Neural progenitor cell (in vitro differentiated cells): ENCODE measurements at regions not wholly inside any gene's neighbourhood (a gene's known extent, or its start where the extent isn't known, plus 50 kb on each side); places are given as distances from the start of the nearest gene placed in this dataset.
A peak's percentile ranks its signal among the peaks of the same experiment; 100 is the strongest.

Source experiments
- DNase-seq: peaks from one replicate; pipeline ENCODE4 v3.0.0-alpha.2; 2016; ENCODE audit warnings: low spot score
- H2AFZ ChIP-seq: fragments of 200-600 bp; sonication (generic); replicated peaks from 2 replicates; pipeline ENCODE4 v1.6.1; 2016; ENCODE audit warnings: antibody characterized with exemption
- H3F3A ChIP-seq: fragments of 200-600 bp; sonication (generic); 2 replicates; pipeline ENCODE4 v1.6.1; 2016; ENCODE audit warnings: antibody characterized with exemption, low read depth
- H3K27ac ChIP-seq: fragments of 200-600 bp; sonication (generic); 2 replicates; pipeline ENCODE4 v1.5.1; 2016; ENCODE audit warnings: mild to moderate bottlenecking
- H3K27me3 ChIP-seq: fragments of 200-600 bp; sonication (generic); 2 replicates; pipeline ENCODE4 v1.6.1; 2016; ENCODE audit warnings: mild to moderate bottlenecking, moderate library complexity
- H3K36me3 ChIP-seq: fragments of 200-600 bp; sonication (generic); 2 replicates; pipeline ENCODE4 v1.5.1; 2016
- H3K4me1 ChIP-seq: fragments of 200-600 bp; sonication (generic); 2 replicates; pipeline ENCODE4 v1.6.1; 2016; ENCODE audit warnings: mixed run types
- H3K4me2 ChIP-seq: fragments of 200-600 bp; sonication (generic); 2 replicates; pipeline ENCODE4 v1.6.1; 2016
- H3K4me3 ChIP-seq: fragments of 200-600 bp; sonication (generic); 2 replicates; pipeline ENCODE4 v1.5.1; 2016
- H3K79me2 ChIP-seq: fragments of 200-600 bp; sonication (generic); 2 replicates; pipeline ENCODE4 v1.6.1; 2016; ENCODE audit warnings: low read depth
- H3K9ac ChIP-seq: fragments of 200-600 bp; sonication (generic); 2 replicates; pipeline ENCODE4 v1.6.1; 2016
- H3K9me3 ChIP-seq: fragments of 200-600 bp; sonication (generic); 2 replicates; pipeline ENCODE4 v1.5.1; 2016; ENCODE audit warnings: low read depth
- H4K20me1 ChIP-seq: fragments of 200-600 bp; sonication (generic); 2 replicates; pipeline ENCODE4 v1.6.1; 2016; ENCODE audit warnings: low read depth
- H3K27ac Mint-ChIP-seq: 3 replicates; pipeline ENCODE4 v1.8.0; 2021; ENCODE audit warnings: mixed read lengths
- H3K27me3 Mint-ChIP-seq: 2 replicates; pipeline ENCODE4 v1.8.0; 2022; ENCODE audit warnings: low read depth, mild to moderate bottlenecking, inconsistent platforms, moderate library complexity, mixed read lengths; ENCODE audit not compliant: insufficient read depth
- H3K36me3 Mint-ChIP-seq: 3 replicates; pipeline ENCODE4 v1.8.0; 2021; ENCODE audit warnings: mixed read lengths
- H3K4me1 Mint-ChIP-seq: 3 replicates; pipeline ENCODE4 v1.8.0; 2021; ENCODE audit warnings: mixed read lengths
- H3K4me3 Mint-ChIP-seq: 3 replicates; pipeline ENCODE4 v1.8.0; 2021; ENCODE audit warnings: mild to moderate bottlenecking, moderate library complexity, mixed read lengths
- H3K9me3 Mint-ChIP-seq: 3 replicates; pipeline ENCODE4 v1.8.0; 2020; ENCODE audit warnings: mixed read lengths
- CTCF ChIP-seq: fragments of 200-600 bp; sonication (generic); IDR thresholded peaks from 2 replicates; pipeline ENCODE4 v1.5.1; 2017; ENCODE audit warnings: antibody characterized with exemption, mild to moderate bottlenecking
- EZH2 ChIP-seq: fragments of 200-600 bp; sonication (generic); IDR thresholded peaks from 2 replicates; pipeline ENCODE4 v1.6.1; 2017; ENCODE audit warnings: antibody characterized with exemption, mild to moderate bottlenecking, moderate library complexity
- EZH2phosphoT487 ChIP-seq: fragments of 200-600 bp; sonication (generic); IDR thresholded peaks from 2 replicates; pipeline ENCODE4 v1.6.1; 2017; ENCODE audit warnings: antibody characterized with exemption

GRCh38 chr10:22810643-22811465 is 96.5 kb upstream of the PIP4K2A start:
- peak; percentile 85 for DNase-seq

GRCh38 chr10:22807238-22807637 is 92.9 kb upstream of the PIP4K2A start:
- Histone ChIP-seq H3K4me2 (no peak overlapping the region), H3K4me3 (no peak overlapping the region), H4K20me1 (no peaks in the 10 kb centered on the region), H3K9me3 (no peaks in the 10 kb centered on the region), H3K9ac (no peak overlapping the region), H3K4me1 (peaks cover 13% of the 10 kb centered on the region), H3K27ac (no peak overlapping the region), H3K27me3 (no peaks in the 10 kb centered on the region), H3F3A (peaks cover 17% of the 10 kb centered on the region), H2AFZ (no peak overlapping the region), H3K79me2 (no peaks in the 10 kb centered on the region), H3K36me3 (no peaks in the 10 kb centered on the region)
- no peak for DNase-seq
- Mint-ChIP-seq H3K4me3 (no peak overlapping the region), H3K9me3 (peaks cover 15% of the 10 kb centered on the region), H3K4me1 (peaks cover 13% of the 10 kb centered on the region), H3K27me3 (peaks cover 4% of the 10 kb centered on the region), H3K36me3 (no peaks in the 10 kb centered on the region), H3K27ac (no peak overlapping the region)
- TF ChIP-seq EZH2 = no peak
- no peak for TF ChIP-seq CTCF
- no peak for TF ChIP-seq EZH2phosphoT487

More at GRCh38 chr10:22810643-22811465, 96.5 kb upstream of the PIP4K2A start:
- Mint-ChIP-seq H3K9me3 (peaks cover 15% of the 10 kb centered on the region), H3K27ac (peak overlapping the region; percentile 80), H3K4me1 (peaks cover 10% of the 10 kb centered on the region), H3K4me3 (no peak overlapping the region), H3K27me3 (peaks cover 4% of the 10 kb centered on the region), H3K36me3 (no peaks in the 10 kb centered on the region)
- Histone ChIP-seq H3F3A (peaks cover 17% of the 10 kb centered on the region), H2AFZ (no peak overlapping the region), H3K4me1 (peaks cover 13% of the 10 kb centered on the region), H3K79me2 (no peaks in the 10 kb centered on the region), H3K4me3 (no peak overlapping the region), H3K4me2 (peak overlapping the region; percentile 56), H3K27me3 (no peaks in the 10 kb centered on the region), H3K27ac (peak overlapping the region; percentile 57), H3K36me3 (no peaks in the 10 kb centered on the region), H4K20me1 (no peaks in the 10 kb centered on the region), H3K9me3 (no peaks in the 10 kb centered on the region), H3K9ac (no peak overlapping the region)
- no peak for TF ChIP-seq EZH2phosphoT487
- no peak for TF ChIP-seq EZH2
- no peak for TF ChIP-seq CTCF

GRCh38 chr10:22805304-22805703 is 90.9 kb upstream of the PIP4K2A start:
- Histone ChIP-seq H3K27me3 (no peaks in the 10 kb centered on the region), H3K79me2 (no peaks in the 10 kb centered on the region), H3K4me3 (no peak overlapping the region), H3K4me1 (peaks cover 3% of the 10 kb centered on the region), H3K4me2 (no peak overlapping the region), H3K9ac (no peak overlapping the region), H3K36me3 (no peaks in the 10 kb centered on the region), H2AFZ (no peak overlapping the region), H4K20me1 (no peaks in the 10 kb centered on the region), H3K27ac (no peak overlapping the region), H3K9me3 (no peaks in the 10 kb centered on the region), H3F3A (peaks cover 2% of the 10 kb centered on the region)
- H3K4me1 Mint-ChIP-seq = peaks cover 3% of the 10 kb centered on the region
- H3K4me3 Mint-ChIP-seq = no peak overlapping the region
- H3K36me3 Mint-ChIP-seq = no peaks in the 10 kb centered on the region
- H3K27ac Mint-ChIP-seq = no peak overlapping the region
- no peak for DNase-seq
- peaks cover 7% of the 10 kb centered on the region for H3K9me3 Mint-ChIP-seq
- TF ChIP-seq CTCF = no peak
- TF ChIP-seq EZH2phosphoT487 = no peak
- no peak for TF ChIP-seq EZH2
- H3K27me3 Mint-ChIP-seq = peaks cover 6% of the 10 kb centered on the region
